T-helper 2 cell treated with Interferon-gamma antibody and Interleukin-4, amounts not matched to agents 5 μg/mL and 100 μg/mL, for 36 hours (primary cell): ENCODE measurements at regions not wholly inside any gene's neighbourhood (a gene's known extent, or its start where the extent isn't known, plus 50 kb on each side); places are given as distances from the start of the nearest gene placed in this dataset.

Experiments used
- DNase-seq: peaks from one replicate; pipeline ENCODE4 v3.0.0; 2021; ENCODE audit warnings: low spot score
- H3K27ac Mint-ChIP-seq: one replicate; pipeline ENCODE4 v1.8.0; 2021; ENCODE audit warnings: mild to moderate bottlenecking, mixed read lengths
- H3K27me3 Mint-ChIP-seq: one replicate; pipeline ENCODE4 v1.8.0; 2021; ENCODE audit warnings: low read depth, mixed read lengths
- H3K36me3 Mint-ChIP-seq: one replicate; pipeline ENCODE4 v1.8.0; 2021; ENCODE audit warnings: low read depth, mixed read lengths
- H3K4me1 Mint-ChIP-seq: one replicate; pipeline ENCODE4 v1.8.0; 2021; ENCODE audit warnings: low read depth, mixed read lengths
- H3K4me3 Mint-ChIP-seq: one replicate; pipeline ENCODE4 v1.8.0; 2022; ENCODE audit warnings: mild to moderate bottlenecking, moderate library complexity, mixed read lengths
- H3K9me3 Mint-ChIP-seq: one replicate; pipeline ENCODE4 v1.8.0; 2021; ENCODE audit warnings: mixed read lengths

- no peaks in the 10 kb centered on the region for H3K4me1 Mint-ChIP-seq
- no peak overlapping the region for H3K27ac Mint-ChIP-seq
- H3K27me3 Mint-ChIP-seq = no peaks in the 10 kb centered on the region
- no peaks in the 10 kb centered on the region for H3K36me3 Mint-ChIP-seq
- DNase-seq = no peak
- H3K9me3 Mint-ChIP-seq = no peaks in the 10 kb centered on the region
- no peak overlapping the region for H3K4me3 Mint-ChIP-seq
Observed at GRCh38 chr6:153580776-153581175, 449.7 kb upstream of the RGS17 start.

- H3K27ac Mint-ChIP-seq = no peak overlapping the region
- no peaks in the 10 kb centered on the region for H3K9me3 Mint-ChIP-seq
Observed at GRCh38 chr6:153575528-153575927, 444.4 kb upstream of the RGS17 start.

GRCh38 chr6:153574231-153574630 is 443.1 kb upstream of the RGS17 start:
- no peak overlapping the region for H3K4me3 Mint-ChIP-seq

More at GRCh38 chr6:153575528-153575927, 444.4 kb upstream of the RGS17 start:
- Mint-ChIP-seq H3K4me1 (no peaks in the 10 kb centered on the region), H3K27me3 (no peaks in the 10 kb centered on the region), H3K4me3 (no peak overlapping the region), H3K36me3 (no peaks in the 10 kb centered on the region)
- DNase-seq = no peak

GRCh38 chr6:153572371-153572770 is 441.3 kb upstream of the RGS17 start:
- DNase-seq = no peak
- Mint-ChIP-seq H3K4me1 (no peaks in the 10 kb centered on the region), H3K36me3 (no peaks in the 10 kb centered on the region), H3K4me3 (no peak overlapping the region), H3K27me3 (no peaks in the 10 kb centered on the region), H3K27ac (no peak overlapping the region), H3K9me3 (no peaks in the 10 kb centered on the region)

More at GRCh38 chr6:153574231-153574630, 443.1 kb upstream of the RGS17 start:
- no peaks in the 10 kb centered on the region for H3K27me3 Mint-ChIP-seq
- H3K27ac Mint-ChIP-seq = no peak overlapping the region
- H3K36me3 Mint-ChIP-seq = no peaks in the 10 kb centered on the region
- no peaks in the 10 kb centered on the region for H3K4me1 Mint-ChIP-seq
- no peaks in the 10 kb centered on the region for H3K9me3 Mint-ChIP-seq
- DNase-seq = no peak

- no peaks in the 10 kb centered on the region for H3K4me1 Mint-ChIP-seq
- H3K27ac Mint-ChIP-seq = no peak overlapping the region
- no peaks in the 10 kb centered on the region for H3K36me3 Mint-ChIP-seq
- H3K9me3 Mint-ChIP-seq = no peaks in the 10 kb centered on the region
- H3K4me3 Mint-ChIP-seq = no peak overlapping the region
- no peaks in the 10 kb centered on the region for H3K27me3 Mint-ChIP-seq
- DNase-seq = no peak
Observed at GRCh38 chr6:153568628-153569027, 437.5 kb upstream of the RGS17 start.

GRCh38 chr6:153564803-153565202 is 433.7 kb upstream of the RGS17 start:
- no peak overlapping the region for H3K27ac Mint-ChIP-seq
- no peaks in the 10 kb centered on the region for H3K9me3 Mint-ChIP-seq
- no peak overlapping the region for H3K4me3 Mint-ChIP-seq
- H3K36me3 Mint-ChIP-seq = no peaks in the 10 kb centered on the region
- no peaks in the 10 kb centered on the region for H3K27me3 Mint-ChIP-seq
- DNase-seq = no peak
- no peaks in the 10 kb centered on the region for H3K4me1 Mint-ChIP-seq

- Mint-ChIP-seq H3K36me3 (no peaks in the 10 kb centered on the region), H3K27ac (no peak overlapping the region), H3K4me3 (no peak overlapping the region), H3K4me1 (no peaks in the 10 kb centered on the region), H3K27me3 (no peaks in the 10 kb centered on the region), H3K9me3 (no peaks in the 10 kb centered on the region)
- no peak for DNase-seq
Observed at GRCh38 chr6:153563001-153563400, 431.9 kb upstream of the RGS17 start.

- no peaks in the 10 kb centered on the region for H3K4me1 Mint-ChIP-seq
- H3K36me3 Mint-ChIP-seq = no peaks in the 10 kb centered on the region
- no peak for DNase-seq
- no peak overlapping the region for H3K4me3 Mint-ChIP-seq
- no peaks in the 10 kb centered on the region for H3K27me3 Mint-ChIP-seq
- no peaks in the 10 kb centered on the region for H3K9me3 Mint-ChIP-seq
- no peak overlapping the region for H3K27ac Mint-ChIP-seq
Observed at GRCh38 chr6:153553627-153554026, 422.5 kb upstream of the RGS17 start.

GRCh38 chr6:153539602-153540001 is 408.5 kb upstream of the RGS17 start:
- peaks cover 3% of the 10 kb centered on the region for H3K4me1 Mint-ChIP-seq
- H3K36me3 Mint-ChIP-seq = no peaks in the 10 kb centered on the region
- H3K9me3 Mint-ChIP-seq = no peaks in the 10 kb centered on the region
- DNase-seq = no peak
- no peak overlapping the region for H3K27ac Mint-ChIP-seq
- no peaks in the 10 kb centered on the region for H3K27me3 Mint-ChIP-seq
- H3K4me3 Mint-ChIP-seq = no peak overlapping the region

GRCh38 chr6:153538491-153538890 is 407.4 kb upstream of the RGS17 start:
- Mint-ChIP-seq H3K4me3 (no peak overlapping the region), H3K4me1 (peaks cover 3% of the 10 kb centered on the region), H3K9me3 (no peaks in the 10 kb centered on the region), H3K36me3 (no peaks in the 10 kb centered on the region), H3K27me3 (no peaks in the 10 kb centered on the region), H3K27ac (no peak overlapping the region)
- DNase-seq = no peak

GRCh38 chr6:153537422-153537821 is 406.3 kb upstream of the RGS17 start:
- Mint-ChIP-seq H3K27me3 (no peaks in the 10 kb centered on the region), H3K4me3 (no peak overlapping the region), H3K4me1 (peaks cover 3% of the 10 kb centered on the region), H3K27ac (no peak overlapping the region), H3K9me3 (no peaks in the 10 kb centered on the region), H3K36me3 (no peaks in the 10 kb centered on the region)
- no peak for DNase-seq

GRCh38 chr6:153526479-153526878 is 395.4 kb upstream of the RGS17 start:
- no peaks in the 10 kb centered on the region for H3K27me3 Mint-ChIP-seq
- H3K36me3 Mint-ChIP-seq = no peaks in the 10 kb centered on the region
- no peak overlapping the region for H3K27ac Mint-ChIP-seq
- no peaks in the 10 kb centered on the region for H3K4me1 Mint-ChIP-seq
- H3K9me3 Mint-ChIP-seq = peaks cover 9% of the 10 kb centered on the region
- no peak for DNase-seq
- H3K4me3 Mint-ChIP-seq = no peak overlapping the region

- Mint-ChIP-seq H3K27me3 (no peaks in the 10 kb centered on the region), H3K36me3 (no peaks in the 10 kb centered on the region), H3K27ac (no peak overlapping the region), H3K9me3 (peaks cover 6% of the 10 kb centered on the region), H3K4me3 (no peak overlapping the region), H3K4me1 (no peaks in the 10 kb centered on the region)
- DNase-seq = no peak
Observed at GRCh38 chr6:153525998-153526397, 394.9 kb upstream of the RGS17 start.

GRCh38 chr6:153523390-153523789 is 392.3 kb upstream of the RGS17 start:
- H3K4me3 Mint-ChIP-seq = no peak overlapping the region
- no peak overlapping the region for H3K27ac Mint-ChIP-seq
- no peaks in the 10 kb centered on the region for H3K27me3 Mint-ChIP-seq
- peaks cover 9% of the 10 kb centered on the region for H3K9me3 Mint-ChIP-seq
- H3K36me3 Mint-ChIP-seq = no peaks in the 10 kb centered on the region
- H3K4me1 Mint-ChIP-seq = no peaks in the 10 kb centered on the region
- no peak for DNase-seq

GRCh38 chr6:153511896-153512496 is 380.9 kb upstream of the RGS17 start:
- H3K9me3 Mint-ChIP-seq = no peaks in the 10 kb centered on the region
- no peaks in the 10 kb centered on the region for H3K36me3 Mint-ChIP-seq
- H3K27me3 Mint-ChIP-seq = no peaks in the 10 kb centered on the region
- H3K27ac Mint-ChIP-seq = no peak overlapping the region
- no peaks in the 10 kb centered on the region for H3K4me1 Mint-ChIP-seq
- no peak overlapping the region for H3K4me3 Mint-ChIP-seq
- DNase-seq = no peak
